ENCODE measurements at regions not wholly inside any gene's neighbourhood (a gene's known extent, or its start where the extent isn't known, plus 50 kb on each side); places are given as distances from the start of the nearest gene placed in this dataset.
A peak's percentile ranks its signal among the peaks of the same experiment; 100 is the strongest.
"Not testable (repeated sequence)": the region's sequence is repeated elsewhere in the genome, so short reads cannot be mapped to it uniquely, and the experiment has no call there.

DNA sequence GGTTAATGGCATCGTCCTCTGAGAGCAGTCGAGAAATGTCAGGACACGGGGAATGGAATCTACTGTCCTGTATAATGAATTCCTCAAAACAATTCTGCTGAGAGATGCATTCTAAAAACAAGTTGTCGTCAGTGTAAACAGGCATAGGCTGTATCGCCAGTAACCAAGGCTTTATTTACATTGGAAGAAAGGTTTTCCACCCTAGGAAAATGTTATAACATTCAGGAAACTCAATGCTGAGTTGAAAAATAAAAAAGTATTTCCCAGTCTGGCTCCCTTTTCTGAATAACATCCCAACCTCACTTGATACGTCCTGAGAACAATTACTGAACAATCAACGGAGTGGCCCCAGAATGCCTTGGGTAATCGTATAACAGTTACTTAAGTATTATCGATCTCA, 79.6 kb upstream of the UCN3 start:
- no peak overlapping the region for H3K27ac ChIP-seq (ENCODE audit: insufficient read depth, low read length)
- no peaks in the 10 kb centered on the region for H3K27me3 ChIP-seq (ENCODE audit: control insufficient read depth, insufficient read depth, low read length)
- DNase-seq (ENCODE audit: low read depth in 2 of 2), result no peak
- no peaks in the 10 kb centered on the region for H3K4me1 ChIP-seq (ENCODE audit: control insufficient read depth, extremely low read depth, insufficient read depth, low read length)
- no peaks in the 10 kb centered on the region for H3K36me3 ChIP-seq (ENCODE audit: control insufficient read depth, insufficient read depth, low read length)
- H3K9me3 ChIP-seq (ENCODE audit: control insufficient read depth, insufficient read depth, low read depth, low read length), result no peaks in the 10 kb centered on the region
- H3K4me2 ChIP-seq (ENCODE audit: extremely low read depth, insufficient read depth, low read length), result no peak overlapping the region
- TF ChIP-seq EZH2 (IDR thresholded peaks at IDR 0.05; ENCODE audit: low read length, missing control alignments), result no peak
- TF ChIP-seq, protein P1, sequence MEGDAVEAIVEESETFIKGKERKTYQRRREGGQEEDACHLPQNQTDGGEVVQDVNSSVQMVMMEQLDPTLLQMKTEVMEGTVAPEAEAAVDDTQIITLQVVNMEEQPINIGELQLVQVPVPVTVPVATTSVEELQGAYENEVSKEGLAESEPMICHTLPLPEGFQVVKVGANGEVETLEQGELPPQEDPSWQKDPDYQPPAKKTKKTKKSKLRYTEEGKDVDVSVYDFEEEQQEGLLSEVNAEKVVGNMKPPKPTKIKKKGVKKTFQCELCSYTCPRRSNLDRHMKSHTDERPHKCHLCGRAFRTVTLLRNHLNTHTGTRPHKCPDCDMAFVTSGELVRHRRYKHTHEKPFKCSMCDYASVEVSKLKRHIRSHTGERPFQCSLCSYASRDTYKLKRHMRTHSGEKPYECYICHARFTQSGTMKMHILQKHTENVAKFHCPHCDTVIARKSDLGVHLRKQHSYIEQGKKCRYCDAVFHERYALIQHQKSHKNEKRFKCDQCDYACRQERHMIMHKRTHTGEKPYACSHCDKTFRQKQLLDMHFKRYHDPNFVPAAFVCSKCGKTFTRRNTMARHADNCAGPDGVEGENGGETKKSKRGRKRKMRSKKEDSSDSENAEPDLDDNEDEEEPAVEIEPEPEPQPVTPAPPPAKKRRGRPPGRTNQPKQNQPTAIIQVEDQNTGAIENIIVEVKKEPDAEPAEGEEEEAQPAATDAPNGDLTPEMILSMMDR (conservative IDR thresholded peaks at IDR 0.05 in 1 of 2, IDR thresholded peaks at IDR 0.05 in 1 of 2; ENCODE audit: low read depth in 1 of 2, low read length in 2 of 2), result no peak
- H3K79me2 ChIP-seq (ENCODE audit: control insufficient read depth, insufficient read depth, low read length), result no peaks in the 10 kb centered on the region
- H4K20me1 ChIP-seq (ENCODE audit: control insufficient read depth, extremely low read depth, insufficient read depth, low read length), result no peaks in the 10 kb centered on the region
- H3K4me3 ChIP-seq (replicated peaks in 1 of 4; ENCODE audit: control extremely low read depth in 1 of 4, insufficient read depth in 1 of 4, low read depth in 3 of 4, low read length in 4 of 4), result no peak overlapping the region
- peak overlapping the region; percentile 23 for H2AFZ ChIP-seq (ENCODE audit: low read length)
- no peak overlapping the region for H3K9ac ChIP-seq (ENCODE audit: insufficient read depth, low read length)

DNA sequence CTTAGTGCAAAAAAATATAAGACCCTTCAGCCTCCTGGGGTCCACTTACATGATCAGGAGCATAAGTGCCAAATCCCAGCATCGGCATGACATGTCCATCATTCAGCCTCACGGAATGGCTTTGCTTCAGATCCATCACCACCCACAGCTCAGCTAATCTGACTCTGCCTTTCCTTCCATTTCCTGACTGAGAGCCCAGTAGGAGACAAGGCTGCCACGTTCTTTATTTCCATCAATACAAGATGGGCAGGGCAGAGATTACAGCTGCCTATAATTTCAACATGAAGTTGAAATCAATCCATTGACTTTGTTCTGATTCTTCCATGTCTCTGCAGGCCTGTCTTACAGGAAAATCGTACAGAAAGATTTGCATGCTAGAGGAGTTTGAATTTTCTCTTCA, 76.4 kb upstream of the UCN3 start:
- Histone ChIP-seq H3K79me2 (ENCODE audit: control insufficient read depth, insufficient read depth, low read length) (no peaks in the 10 kb centered on the region), H3K27ac (ENCODE audit: insufficient read depth, low read length) (no peak overlapping the region), H3K4me2 (ENCODE audit: extremely low read depth, insufficient read depth, low read length) (no peak overlapping the region), H3K4me3 (replicated peaks in 1 of 4; ENCODE audit: control extremely low read depth in 1 of 4, insufficient read depth in 1 of 4, low read depth in 3 of 4, low read length in 4 of 4) (no peak overlapping the region), H4K20me1 (ENCODE audit: control insufficient read depth, extremely low read depth, insufficient read depth, low read length) (no peaks in the 10 kb centered on the region), H3K4me1 (ENCODE audit: control insufficient read depth, extremely low read depth, insufficient read depth, low read length) (peaks cover 8% of the 10 kb centered on the region), H2AFZ (ENCODE audit: low read length) (no peak overlapping the region), H3K36me3 (ENCODE audit: control insufficient read depth, insufficient read depth, low read length) (no peaks in the 10 kb centered on the region), H3K9ac (ENCODE audit: insufficient read depth, low read length) (no peak overlapping the region), H3K9me3 (ENCODE audit: control insufficient read depth, insufficient read depth, low read depth, low read length) (no peaks in the 10 kb centered on the region), H3K27me3 (ENCODE audit: control insufficient read depth, insufficient read depth, low read length) (no peaks in the 10 kb centered on the region)
- DNase-seq (ENCODE audit: low read depth in 2 of 2), result no peak
- TF ChIP-seq, protein P1 (conservative IDR thresholded peaks at IDR 0.05 in 1 of 2, IDR thresholded peaks at IDR 0.05 in 1 of 2; ENCODE audit: low read depth in 1 of 2, low read length in 2 of 2), result no peak
- no peak for TF ChIP-seq EZH2 (IDR thresholded peaks at IDR 0.05; ENCODE audit: low read length, missing control alignments)

DNA sequence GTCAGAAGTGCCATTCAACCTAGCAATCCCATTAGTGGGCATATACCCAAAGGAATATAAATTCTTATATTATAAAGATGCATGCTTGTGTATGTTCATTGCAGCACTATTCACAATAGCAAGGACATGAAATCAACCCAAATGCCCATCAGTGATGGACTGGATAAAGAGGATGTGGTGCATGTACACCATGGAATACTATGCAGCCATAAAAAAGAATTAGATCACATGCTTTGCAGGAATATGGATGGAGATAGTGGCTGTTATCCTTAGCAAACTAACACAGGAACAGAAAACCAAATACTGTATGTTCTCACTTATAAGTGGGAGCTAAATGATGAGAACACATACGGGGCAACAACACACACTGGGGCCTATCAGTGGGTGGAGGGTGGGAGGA, 75.5 kb upstream of the UCN3 start:
- not testable (repeated sequence) for H2AFZ ChIP-seq (ENCODE audit: low read length); H3K27ac ChIP-seq (ENCODE audit: insufficient read depth, low read length); H3K9ac ChIP-seq (ENCODE audit: insufficient read depth, low read length); H3K27me3 ChIP-seq (ENCODE audit: control insufficient read depth, insufficient read depth, low read length); H3K36me3 ChIP-seq (ENCODE audit: control insufficient read depth, insufficient read depth, low read length); H3K4me1 ChIP-seq (ENCODE audit: control insufficient read depth, extremely low read depth, insufficient read depth, low read length); H4K20me1 ChIP-seq (ENCODE audit: control insufficient read depth, extremely low read depth, insufficient read depth, low read length); H3K9me3 ChIP-seq (ENCODE audit: control insufficient read depth, insufficient read depth, low read depth, low read length); DNase-seq (ENCODE audit: low read depth in 2 of 2); H3K79me2 ChIP-seq (ENCODE audit: control insufficient read depth, insufficient read depth, low read length); H3K4me3 ChIP-seq (replicated peaks in 1 of 4; ENCODE audit: control extremely low read depth in 1 of 4, insufficient read depth in 1 of 4, low read depth in 3 of 4, low read length in 4 of 4); H3K4me2 ChIP-seq (ENCODE audit: extremely low read depth, insufficient read depth, low read length)
